ENCODE measurements at regions not wholly inside any gene's neighbourhood (a gene's known extent, or its start where the extent isn't known, plus 50 kb on each side); places are given as distances from the start of the nearest gene placed in this dataset.

DNA sequence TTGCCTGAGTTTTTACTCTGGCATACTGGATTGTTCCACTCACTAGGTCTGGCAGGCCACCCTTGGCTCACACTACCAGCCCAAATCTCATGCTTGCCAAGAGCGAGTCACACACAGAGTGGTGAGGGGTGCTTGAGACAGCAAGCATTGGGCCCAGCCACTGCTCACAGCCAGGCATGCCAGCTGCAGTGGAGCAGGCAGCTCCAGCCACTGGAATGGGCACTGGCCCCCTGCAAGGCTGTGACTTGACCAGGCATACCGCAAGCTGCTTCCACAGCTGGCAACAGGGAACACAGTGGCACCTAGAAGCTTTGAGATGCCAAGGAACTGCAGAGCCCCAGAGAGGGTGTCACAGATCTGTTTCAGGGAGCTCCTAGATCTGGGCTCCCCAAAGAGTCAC is 488.5 kb downstream of the LRFN5 start:
- Histone ChIP-seq H3K9ac (no peak overlapping the region), H3K36me3 (ENCODE audit: insufficient read depth) (no peaks in the 10 kb centered on the region), H3K27ac (no peak overlapping the region), H2AFZ (ENCODE audit: low read depth) (no peak overlapping the region), H4K20me1 (ENCODE audit: insufficient read depth) (no peaks in the 10 kb centered on the region), H3K4me1 (ENCODE audit: low read depth, poor library complexity, severe bottlenecking) (no peaks in the 10 kb centered on the region), H3K27me3 (ENCODE audit: insufficient read depth, low read depth) (no peaks in the 10 kb centered on the region), H3K4me2 (no peak overlapping the region), H3K79me2 (ENCODE audit: insufficient read depth, low read depth) (no peaks in the 10 kb centered on the region), H3K4me3 (IDR thresholded peaks at IDR 0.05; ENCODE audit: insufficient read depth, low read depth, low read length) (no peak overlapping the region)
- TF ChIP-seq, protein P1, sequence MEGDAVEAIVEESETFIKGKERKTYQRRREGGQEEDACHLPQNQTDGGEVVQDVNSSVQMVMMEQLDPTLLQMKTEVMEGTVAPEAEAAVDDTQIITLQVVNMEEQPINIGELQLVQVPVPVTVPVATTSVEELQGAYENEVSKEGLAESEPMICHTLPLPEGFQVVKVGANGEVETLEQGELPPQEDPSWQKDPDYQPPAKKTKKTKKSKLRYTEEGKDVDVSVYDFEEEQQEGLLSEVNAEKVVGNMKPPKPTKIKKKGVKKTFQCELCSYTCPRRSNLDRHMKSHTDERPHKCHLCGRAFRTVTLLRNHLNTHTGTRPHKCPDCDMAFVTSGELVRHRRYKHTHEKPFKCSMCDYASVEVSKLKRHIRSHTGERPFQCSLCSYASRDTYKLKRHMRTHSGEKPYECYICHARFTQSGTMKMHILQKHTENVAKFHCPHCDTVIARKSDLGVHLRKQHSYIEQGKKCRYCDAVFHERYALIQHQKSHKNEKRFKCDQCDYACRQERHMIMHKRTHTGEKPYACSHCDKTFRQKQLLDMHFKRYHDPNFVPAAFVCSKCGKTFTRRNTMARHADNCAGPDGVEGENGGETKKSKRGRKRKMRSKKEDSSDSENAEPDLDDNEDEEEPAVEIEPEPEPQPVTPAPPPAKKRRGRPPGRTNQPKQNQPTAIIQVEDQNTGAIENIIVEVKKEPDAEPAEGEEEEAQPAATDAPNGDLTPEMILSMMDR (conservative IDR thresholded peaks at IDR 0.05; ENCODE audit: low read depth, low read length), result no peak

- no peak overlapping the region for H3K9ac ChIP-seq
- H3K4me3 ChIP-seq (IDR thresholded peaks at IDR 0.05; ENCODE audit: insufficient read depth, low read depth, low read length), result no peak overlapping the region
- TF ChIP-seq, protein P1 (conservative IDR thresholded peaks at IDR 0.05; ENCODE audit: low read depth, low read length), result no peak
- no peak overlapping the region for H2AFZ ChIP-seq (ENCODE audit: low read depth)
- H3K27ac ChIP-seq, result no peak overlapping the region
- H3K4me1 ChIP-seq (ENCODE audit: low read depth, poor library complexity, severe bottlenecking), result no peaks in the 10 kb centered on the region
- no peaks in the 10 kb centered on the region for H3K27me3 ChIP-seq (ENCODE audit: insufficient read depth, low read depth)
- no peak overlapping the region for H3K4me2 ChIP-seq
- no peaks in the 10 kb centered on the region for H3K36me3 ChIP-seq (ENCODE audit: insufficient read depth)
- H4K20me1 ChIP-seq (ENCODE audit: insufficient read depth), result no peaks in the 10 kb centered on the region
- H3K79me2 ChIP-seq (ENCODE audit: insufficient read depth, low read depth), result no peaks in the 10 kb centered on the region
These were observed 483.4 kb downstream of the LRFN5 start for GRCh38 chr14:42090122-42090521.

- Histone ChIP-seq H4K20me1 (ENCODE audit: insufficient read depth) (no peaks in the 10 kb centered on the region), H3K36me3 (ENCODE audit: insufficient read depth) (no peaks in the 10 kb centered on the region), H3K4me2 (no peak overlapping the region), H3K4me3 (IDR thresholded peaks at IDR 0.05; ENCODE audit: insufficient read depth, low read depth, low read length) (no peak overlapping the region), H3K27ac (no peak overlapping the region), H3K27me3 (ENCODE audit: insufficient read depth, low read depth) (no peaks in the 10 kb centered on the region), H3K9ac (no peak overlapping the region), H2AFZ (ENCODE audit: low read depth) (no peak overlapping the region), H3K4me1 (ENCODE audit: low read depth, poor library complexity, severe bottlenecking) (no peaks in the 10 kb centered on the region), H3K79me2 (ENCODE audit: insufficient read depth, low read depth) (no peaks in the 10 kb centered on the region)
- TF ChIP-seq, protein P1 (conservative IDR thresholded peaks at IDR 0.05; ENCODE audit: low read depth, low read length), result no peak
These were observed 473.2 kb downstream of the LRFN5 start for GRCh38 chr14:42079911-42080310.

- H3K4me1 ChIP-seq (ENCODE audit: low read depth, poor library complexity, severe bottlenecking), result no peaks in the 10 kb centered on the region
- H3K4me3 ChIP-seq (IDR thresholded peaks at IDR 0.05; ENCODE audit: insufficient read depth, low read depth, low read length), result no peak overlapping the region
- H3K27ac ChIP-seq, result no peak overlapping the region
- TF ChIP-seq, protein P1 (conservative IDR thresholded peaks at IDR 0.05; ENCODE audit: low read depth, low read length), result no peak
- no peak overlapping the region for H2AFZ ChIP-seq (ENCODE audit: low read depth)
- no peaks in the 10 kb centered on the region for H3K36me3 ChIP-seq (ENCODE audit: insufficient read depth)
- H3K4me2 ChIP-seq, result no peak overlapping the region
- H3K27me3 ChIP-seq (ENCODE audit: insufficient read depth, low read depth), result no peaks in the 10 kb centered on the region
- no peak overlapping the region for H3K9ac ChIP-seq
- H3K79me2 ChIP-seq (ENCODE audit: insufficient read depth, low read depth), result no peaks in the 10 kb centered on the region
- no peaks in the 10 kb centered on the region for H4K20me1 ChIP-seq (ENCODE audit: insufficient read depth)
These were observed 471.7 kb downstream of the LRFN5 start for GRCh38 chr14:42078345-42078744.

All from KMS-11 (cell line).